Activated effector memory CD4-positive, alpha-beta T cell treated with Interleukin-2 at 50 U/mL for 16 hours (primary cell): ENCODE measurements at regions not wholly inside any gene's neighbourhood (a gene's known extent, or its start where the extent isn't known, plus 50 kb on each side); places are given as distances from the start of the nearest gene placed in this dataset.
"Not testable (repeated sequence)": the region's sequence is repeated elsewhere in the genome, so short reads cannot be mapped to it uniquely, and the experiment has no call there.

Experiments used
- DNase-seq: peaks from one replicate; pipeline ENCODE4 v3.0.0-alpha.2; 2020

DNA sequence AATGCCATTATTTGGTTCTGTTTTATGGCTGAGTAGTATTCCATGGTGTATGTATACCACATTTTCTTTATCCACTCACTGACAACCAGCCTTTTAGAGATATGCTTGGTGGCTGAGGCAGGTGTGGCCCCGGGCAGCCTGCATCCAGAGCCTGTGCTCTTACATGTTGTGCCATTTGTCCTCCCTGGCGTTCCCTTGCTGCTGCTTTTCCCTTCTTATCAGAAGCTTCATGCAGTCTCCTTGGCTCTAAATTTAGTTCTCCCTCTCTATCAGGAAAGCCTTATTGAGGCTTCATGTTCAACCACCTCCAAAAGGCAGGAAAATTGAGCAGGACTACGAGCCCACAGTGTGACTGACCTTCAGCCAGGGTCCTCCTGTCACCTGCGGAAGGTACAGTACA is 131.7 kb upstream of the ITGA6 start:
- DNase-seq = no peak

DNA sequence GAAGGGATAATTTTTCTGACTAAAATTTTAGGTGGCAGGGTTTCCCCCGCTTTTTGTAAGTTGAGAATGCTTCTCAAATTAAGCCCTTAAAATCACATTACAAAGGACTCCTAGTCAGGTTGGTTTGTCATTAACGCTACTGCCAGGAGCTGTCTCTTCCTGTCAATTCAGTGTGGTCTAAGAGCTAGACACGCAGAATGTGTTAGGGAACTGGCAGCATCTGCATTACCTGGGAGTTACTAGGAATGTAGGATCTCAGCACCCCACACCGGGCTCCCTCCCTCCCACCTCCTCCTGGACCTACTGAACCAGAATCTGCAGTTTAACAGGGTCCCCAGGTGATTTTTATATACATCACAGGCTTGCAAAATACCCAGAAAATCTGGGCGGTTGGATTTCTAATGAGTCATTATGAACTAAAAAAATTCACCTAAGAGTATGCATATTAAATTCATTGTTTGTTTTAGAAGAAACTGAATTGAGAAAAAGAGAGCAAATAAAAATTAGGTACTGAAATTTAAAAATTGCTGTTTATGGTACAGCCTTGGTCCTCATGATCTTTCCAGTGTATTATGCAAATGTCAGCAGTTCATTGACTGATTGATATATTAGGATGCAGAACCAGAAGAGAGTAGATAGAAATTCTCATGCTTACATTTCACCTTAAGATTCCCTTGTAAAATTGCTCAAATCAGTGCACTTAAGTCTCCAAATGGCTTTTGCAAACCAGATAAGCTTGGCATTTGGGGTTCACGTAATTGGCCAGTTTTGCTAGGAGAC is 130.9 kb upstream of the ITGA6 start:
- no peak for DNase-seq

DNA sequence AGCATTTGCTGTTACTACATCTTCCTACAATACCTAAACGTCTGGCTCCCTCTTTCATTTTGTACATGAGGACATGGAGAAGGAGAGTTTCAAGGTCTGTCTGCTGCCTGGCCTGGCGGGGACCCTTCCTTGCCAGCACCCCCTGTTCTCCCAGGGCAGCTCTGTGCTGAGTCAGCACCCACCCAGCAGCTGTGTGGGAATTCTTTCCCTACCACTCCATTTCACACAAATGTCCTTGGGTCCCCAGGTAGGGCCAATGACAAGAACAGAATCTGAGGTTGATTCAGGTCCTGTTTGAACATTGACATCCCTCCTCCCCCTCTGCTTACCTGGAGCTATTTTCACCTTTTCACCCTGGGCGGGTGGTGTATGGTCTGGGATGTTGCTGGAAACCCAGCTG is 129.9 kb upstream of the ITGA6 start:
- no peak for DNase-seq

DNA sequence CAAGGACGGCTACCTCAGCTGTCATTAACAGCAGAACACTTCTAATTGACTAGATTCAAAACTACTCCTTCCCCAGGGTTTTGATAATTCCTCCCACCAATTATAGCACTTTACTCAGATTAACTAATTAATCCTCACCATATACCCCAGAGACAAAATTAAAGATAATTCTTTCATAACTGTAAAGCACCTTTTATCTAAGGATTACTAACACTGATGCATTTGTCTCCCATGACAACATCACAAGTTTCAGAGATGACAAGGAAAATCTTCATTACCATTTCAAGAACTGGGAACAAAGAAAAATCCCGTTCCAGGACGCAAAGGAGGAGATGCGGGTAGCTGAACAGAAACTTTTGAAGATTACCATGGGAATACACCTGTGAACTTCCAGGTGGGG is 129.4 kb upstream of the ITGA6 start:
- DNase-seq = no peak

DNA sequence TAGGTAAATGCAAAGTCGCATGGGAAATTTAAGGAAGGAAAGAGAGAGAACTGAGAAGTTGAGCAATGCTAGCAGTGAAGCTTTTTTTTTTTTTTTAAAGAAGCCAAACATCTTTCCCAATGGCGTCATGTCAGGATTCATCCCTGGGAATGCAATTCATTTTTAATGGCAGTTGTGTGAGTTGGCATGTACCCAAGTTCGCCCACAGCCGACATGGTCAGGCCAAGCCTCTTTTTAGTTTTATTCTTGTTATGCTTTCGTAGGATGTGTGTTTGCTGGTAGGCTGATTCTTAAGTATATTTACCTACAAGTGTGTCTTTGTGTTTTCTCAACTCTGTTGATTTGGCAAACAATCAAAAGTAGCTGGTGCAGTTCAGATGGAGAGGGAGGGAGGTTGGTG is 127.6 kb upstream of the ITGA6 start:
- DNase-seq = no peak

DNA sequence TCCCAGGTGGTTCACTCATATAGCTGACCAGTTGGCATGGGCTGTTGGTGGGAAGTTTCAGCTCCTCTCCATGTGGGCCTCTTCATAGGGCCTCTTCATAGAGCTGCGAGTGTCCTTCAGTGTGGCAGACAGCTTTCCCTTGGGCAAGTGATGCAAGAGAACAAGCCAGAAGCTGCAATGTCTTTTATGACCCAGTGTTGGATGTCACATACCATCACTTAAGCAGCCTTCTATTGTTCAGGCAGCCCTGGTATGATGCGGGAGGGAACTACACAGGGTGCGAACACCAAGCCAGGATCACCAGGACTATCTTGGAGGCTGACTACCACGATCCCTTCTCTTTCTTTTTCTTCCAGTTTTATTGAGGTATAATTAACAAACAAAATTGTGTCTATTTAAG is 126.5 kb upstream of the ITGA6 start:
- no peak for DNase-seq

DNA sequence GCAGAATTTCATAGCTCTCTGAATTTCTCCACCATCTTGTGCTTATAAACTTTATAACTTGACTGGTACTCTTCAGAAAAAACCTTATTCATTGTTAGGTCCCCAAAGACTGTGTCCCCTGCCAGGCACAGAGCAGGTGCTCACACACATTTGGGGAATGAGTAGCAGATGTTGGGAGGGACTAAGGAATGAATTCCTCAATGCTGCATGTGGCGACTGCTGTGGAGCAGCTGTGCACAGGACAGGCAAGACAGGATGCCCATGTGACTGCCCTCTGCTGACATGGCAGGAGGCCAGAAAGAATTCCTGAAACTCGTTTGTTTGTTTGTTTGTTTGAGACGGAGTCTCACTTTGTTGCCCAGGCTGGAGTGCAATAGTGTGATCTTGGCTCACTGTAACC is 122.3 kb upstream of the ITGA6 start:
- DNase-seq = no peak

DNA sequence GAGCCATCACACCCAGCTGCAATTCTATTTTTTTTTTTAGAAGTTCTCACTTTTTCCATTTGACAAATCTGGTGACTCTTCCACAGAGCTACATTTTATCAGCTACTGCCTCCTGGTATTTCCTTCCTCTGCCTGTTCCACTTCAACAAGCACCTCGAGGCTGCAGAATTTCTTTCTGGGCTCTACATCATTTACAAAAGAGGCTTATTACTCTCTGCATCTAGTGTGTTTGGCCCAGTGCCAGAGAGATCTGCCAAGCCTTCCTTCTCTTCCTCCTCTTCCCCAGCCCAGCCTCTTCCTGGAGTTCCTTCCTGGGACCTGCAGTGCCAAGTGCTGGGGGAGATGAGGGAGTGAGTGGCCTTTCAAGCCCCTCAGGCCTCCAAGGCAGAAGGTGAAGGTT is 119.6 kb upstream of the ITGA6 start:
- no peak for DNase-seq

DNA sequence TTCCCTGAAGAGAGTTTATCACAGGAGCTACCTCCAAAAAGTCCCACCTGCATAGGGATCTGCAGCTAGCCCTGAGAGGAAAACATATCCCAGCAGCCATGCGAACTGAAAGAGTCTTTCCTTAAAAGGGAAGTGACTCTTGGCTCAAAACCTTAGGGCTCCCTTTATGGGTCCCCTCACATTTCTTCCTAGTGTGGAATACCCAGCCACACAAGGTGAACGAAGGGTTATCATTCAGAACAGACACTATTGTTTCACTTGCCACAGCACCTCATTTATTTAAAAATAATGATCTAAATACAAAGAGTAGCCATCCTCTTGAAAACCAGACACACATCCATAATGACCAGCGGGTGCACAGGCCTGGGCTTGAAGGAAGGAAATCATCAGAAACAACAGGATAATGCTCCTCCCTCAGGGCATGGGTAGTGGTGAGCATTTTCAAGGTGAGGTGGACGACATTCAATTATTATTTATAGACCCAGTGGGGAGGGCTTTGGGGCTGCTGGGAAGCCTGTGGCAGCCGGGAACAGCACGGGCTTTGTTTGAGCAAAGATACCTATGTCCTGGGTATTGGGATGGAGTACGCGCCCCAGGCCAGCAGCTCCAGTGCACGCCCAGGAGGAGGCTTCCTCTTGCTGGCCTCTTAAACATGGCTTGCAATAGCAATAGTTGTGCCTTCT is 119.0 kb upstream of the ITGA6 start:
- no peak for DNase-seq

DNA sequence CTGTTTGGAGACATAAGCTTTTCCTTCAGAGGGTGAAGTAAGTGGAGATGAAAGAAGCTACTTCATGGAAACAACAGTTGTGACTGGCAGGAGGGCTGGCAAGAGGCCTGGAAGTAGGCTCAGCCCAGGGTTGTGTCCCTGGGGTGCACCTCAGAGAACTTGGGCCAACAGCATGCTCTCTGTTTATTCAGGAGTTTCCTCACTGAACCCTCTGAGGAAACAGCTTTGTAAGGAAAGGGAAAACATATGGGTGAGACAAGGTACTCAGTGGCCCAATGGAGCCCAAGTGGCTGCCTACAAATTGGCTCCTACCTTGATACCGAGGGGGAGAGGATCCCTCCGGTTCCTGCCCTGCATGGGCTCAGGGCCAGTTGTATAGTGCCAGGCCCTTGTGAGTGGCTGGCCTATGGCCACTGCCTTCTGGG is 115.5 kb upstream of the ITGA6 start:
- no peak for DNase-seq

DNA sequence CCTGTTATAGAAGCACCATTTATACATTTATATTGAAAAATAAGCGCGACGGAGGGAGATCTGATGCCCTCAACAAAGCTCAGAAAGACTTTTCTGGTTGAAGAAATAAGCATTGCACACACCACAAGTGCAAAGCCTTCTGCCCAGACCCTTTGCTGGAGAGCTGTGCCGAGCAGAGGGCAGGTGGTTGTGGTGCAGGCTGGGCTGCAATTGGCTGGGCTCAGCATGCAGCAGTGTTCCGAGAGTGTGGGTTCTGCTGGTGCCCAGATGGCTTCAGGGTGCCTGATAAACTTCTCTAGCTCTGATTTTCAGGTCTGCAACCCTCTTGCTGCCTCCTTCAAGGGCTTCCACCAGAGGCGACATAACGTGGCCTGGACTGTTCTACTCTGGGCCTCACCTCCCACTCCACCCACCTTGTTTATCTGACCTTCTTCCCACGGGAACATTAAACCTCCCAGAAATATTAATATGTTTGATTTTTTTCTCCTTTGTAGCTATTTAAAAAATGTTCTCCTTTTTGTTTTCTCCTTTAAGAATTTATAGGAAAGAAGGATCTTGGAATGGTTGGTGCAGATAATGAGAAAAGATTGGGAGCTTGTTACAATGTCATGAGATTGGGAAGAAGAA is 113.6 kb upstream of the ITGA6 start:
- no peak for DNase-seq

DNA sequence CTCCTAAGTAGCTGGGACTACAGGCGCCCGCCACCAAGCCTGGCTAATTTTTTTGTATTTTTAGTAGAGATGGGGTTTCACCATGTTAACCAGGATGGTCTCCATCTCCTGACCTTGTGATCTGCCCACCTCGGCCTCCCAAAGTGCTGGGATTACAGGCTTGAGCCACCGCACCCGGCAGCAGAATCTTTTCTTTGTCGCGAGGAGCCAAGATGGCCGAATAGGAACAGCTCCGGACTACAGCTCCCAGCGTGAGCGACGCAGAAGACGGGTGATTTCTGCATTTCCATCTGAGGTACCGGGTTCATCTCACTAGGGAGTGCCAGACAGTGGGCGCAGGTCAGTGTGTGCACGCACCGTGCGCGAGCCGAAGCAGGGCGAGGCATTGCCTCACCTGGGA is 112.3 kb upstream of the ITGA6 start:
- not testable (repeated sequence) for DNase-seq

DNA sequence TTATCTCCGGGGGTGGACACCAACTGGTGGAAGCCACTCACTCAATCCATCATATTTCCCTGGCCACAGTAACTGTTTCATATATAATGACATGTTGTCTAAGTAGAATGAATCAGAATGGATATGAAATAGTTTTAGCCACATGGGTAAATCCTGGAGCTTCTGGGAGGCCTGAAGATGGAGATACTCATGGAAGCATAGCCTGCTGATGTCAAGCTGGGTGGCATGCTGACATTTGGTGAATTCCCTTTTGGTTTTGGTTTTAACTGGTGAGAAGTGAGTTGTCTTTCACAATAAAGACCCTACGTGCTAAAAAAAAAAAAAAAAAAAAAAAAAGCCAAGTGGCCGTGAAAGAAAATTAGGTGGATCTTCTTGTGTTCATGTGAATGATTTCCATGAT is 105.3 kb upstream of the ITGA6 start:
- DNase-seq = no peak

DNA sequence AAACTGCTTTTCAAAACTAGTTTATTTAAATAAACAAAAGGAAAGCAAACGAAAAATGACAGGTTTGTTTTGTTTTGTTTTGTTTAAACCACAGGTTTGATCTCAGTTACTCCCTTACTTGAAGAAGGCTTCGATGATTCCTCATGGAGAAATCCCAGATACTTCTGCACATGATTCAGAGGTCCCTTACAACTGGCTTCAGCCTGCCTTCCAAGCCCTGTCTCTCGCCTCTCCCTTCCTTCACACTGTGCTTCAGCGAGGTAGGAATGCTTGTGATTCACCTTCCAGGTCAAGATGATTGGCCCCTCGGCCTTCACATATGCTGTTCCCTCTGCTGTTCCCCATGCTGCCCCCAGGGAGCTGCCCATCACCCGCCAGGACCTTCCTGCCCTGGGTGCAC is 104.1 kb upstream of the ITGA6 start:
- no peak for DNase-seq

DNA sequence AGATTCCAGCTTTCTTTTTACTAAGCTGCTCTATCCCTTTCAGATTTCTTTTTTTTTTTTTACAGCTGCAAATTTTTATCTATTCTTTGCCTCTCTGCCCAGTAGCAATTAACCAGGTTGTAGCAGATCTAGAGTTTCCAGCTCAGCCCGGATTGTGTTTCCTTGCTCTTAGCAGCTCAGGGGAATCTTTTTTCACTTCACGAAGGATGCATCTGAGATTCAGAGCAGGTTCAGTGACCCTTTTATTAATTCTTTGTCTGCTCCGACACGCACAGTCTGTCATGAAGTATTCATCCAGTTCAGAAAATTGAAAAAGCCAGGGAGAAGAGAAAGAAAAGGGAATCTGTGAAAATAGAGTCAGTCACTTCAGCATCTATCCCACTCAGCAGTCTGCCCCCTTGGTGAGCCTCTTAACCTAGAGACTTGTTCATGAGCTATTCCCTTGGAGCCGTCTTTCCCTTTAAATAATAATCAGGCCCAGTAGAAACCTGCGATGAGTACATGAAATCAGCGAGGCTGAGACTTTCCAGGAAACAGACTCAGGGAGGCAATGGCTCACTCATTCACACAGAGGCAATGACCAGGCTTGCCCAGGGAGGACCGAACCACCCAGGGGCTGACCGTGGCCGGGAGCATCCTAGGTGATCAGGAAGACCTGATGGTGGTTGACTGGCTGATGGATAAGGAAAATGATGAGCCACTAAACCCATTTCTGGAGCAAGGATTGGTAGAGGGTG is 103.4 kb upstream of the ITGA6 start:
- no peak for DNase-seq

DNA sequence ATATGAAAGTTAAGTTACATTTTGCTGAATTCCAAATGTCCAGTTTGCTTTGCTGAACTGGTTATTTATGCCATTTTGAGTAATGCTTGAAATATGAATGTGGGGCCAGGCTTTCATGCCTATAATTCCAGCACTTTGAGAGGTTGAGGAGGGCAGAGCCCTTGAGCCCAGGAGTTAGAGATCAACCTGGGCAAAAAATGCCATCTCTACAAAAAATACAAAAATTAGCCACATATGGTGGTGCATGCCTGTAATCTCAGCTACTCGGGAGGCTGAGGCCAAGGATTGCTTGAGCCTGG is 101.2 kb upstream of the ITGA6 start:
- no peak for DNase-seq

DNA sequence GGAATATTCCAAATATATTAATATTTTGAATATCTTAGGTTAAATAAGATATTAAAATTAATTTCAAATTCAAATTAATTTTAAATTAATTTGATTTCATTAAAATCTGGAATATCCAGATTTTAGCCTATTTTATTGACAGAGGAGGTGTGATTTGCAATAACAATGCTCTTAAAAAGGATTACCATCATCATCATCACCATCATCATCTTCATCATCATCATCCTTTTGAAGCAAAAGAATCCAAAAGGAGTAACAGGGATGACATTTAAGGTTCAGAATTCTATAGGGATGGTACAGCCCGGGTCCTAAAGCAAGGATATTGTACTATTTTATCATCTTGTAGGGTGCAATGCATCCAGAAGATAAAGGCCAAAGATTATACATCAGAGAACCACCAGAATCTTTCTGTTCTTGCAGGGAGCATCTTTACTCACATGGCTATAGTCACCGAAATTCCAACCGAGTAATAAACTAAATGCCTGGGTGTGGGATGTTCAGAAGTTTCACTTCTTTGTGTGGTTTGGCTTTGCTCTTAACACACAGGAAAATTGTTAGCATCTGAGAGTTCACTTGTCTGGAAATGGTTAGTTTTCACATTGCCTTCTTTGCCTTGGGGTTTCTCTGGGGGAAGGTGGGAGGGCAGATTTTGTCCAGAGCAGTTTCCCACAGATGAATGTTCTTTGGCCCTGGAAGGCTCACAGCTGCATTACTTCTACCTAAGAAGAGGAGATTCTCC is 99.1 kb upstream of the ITGA6 start:
- DNase-seq = no peak

DNA sequence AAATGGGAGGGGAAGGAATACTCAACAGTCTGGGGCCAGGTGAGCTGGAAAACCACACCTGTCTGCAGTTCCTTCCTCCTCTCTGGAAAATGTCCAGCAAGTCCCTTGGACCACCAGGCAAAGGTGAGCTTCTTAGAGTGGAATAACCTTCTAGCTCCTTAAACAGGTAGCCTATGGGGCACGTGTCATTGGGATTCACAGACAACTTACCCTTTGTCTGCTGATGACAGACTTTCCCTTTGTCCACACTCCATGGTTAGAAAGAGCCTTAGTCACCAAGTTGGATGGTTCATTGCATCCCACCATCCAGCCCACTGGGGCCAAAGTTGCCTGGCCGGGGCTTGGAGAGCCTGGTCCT is 98.0 kb upstream of the ITGA6 start:
- no peak for DNase-seq

DNA sequence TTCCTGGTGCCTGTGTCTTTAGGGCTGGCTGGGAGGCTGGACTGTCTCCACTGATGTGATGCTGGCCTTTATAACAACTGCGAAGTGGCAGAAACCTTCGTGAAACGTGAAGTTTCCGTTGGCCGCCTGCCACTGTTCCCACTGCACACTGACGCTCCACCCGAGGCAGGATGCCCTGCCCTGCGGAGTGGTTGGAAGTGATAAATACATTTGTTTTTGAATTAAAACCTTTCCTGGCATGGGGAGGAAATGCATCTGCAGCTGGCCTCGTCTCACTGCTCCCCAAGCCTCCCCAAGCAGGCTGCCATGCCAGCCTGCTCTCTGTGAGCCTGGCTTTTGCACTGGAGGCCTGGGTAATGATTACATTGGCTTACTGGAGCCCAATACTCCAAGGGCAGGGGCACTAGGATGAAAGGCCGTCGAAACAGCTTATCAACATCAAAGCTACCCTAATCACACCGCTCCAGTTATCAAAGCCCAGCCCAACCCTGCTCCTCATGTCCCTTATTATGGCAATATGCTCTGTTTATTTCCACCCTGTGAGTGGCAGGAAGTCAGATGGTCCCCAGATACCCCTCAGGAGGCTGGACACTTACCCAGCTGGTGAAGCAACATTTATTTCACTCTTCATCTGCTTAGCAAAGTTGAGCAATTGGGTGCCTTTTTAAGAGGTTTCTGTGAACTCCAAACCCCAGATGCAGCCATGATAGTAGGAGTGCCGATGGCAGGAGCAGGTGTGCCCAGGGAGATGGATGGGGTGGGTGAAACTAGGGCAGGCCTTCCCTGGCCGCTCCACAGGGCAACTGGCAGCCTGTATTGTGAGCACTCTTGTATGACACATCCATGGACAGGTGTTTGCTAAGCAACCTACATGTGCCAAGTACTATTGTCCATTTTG is 97.4 kb upstream of the ITGA6 start:
- DNase-seq = no peak

DNA sequence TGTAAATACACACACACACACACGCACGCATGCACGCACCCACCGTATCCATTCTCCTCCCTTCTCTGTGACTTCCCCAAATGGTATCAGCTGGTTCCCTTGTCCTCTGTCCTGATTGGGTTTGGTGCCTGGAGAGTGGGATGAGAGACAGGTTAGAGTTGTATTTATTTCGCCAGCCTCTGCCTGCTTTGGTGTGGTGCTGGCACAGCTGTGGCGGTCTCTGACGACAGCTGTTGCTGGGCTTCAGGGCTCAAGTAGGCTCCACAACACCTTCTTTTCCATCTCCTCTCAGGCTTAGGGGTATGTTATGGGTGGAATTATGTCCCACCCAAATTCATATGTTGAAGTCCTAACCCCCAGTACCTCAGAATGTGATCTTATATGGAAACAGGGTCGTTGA is 94.9 kb upstream of the ITGA6 start:
- DNase-seq = no peak

DNA sequence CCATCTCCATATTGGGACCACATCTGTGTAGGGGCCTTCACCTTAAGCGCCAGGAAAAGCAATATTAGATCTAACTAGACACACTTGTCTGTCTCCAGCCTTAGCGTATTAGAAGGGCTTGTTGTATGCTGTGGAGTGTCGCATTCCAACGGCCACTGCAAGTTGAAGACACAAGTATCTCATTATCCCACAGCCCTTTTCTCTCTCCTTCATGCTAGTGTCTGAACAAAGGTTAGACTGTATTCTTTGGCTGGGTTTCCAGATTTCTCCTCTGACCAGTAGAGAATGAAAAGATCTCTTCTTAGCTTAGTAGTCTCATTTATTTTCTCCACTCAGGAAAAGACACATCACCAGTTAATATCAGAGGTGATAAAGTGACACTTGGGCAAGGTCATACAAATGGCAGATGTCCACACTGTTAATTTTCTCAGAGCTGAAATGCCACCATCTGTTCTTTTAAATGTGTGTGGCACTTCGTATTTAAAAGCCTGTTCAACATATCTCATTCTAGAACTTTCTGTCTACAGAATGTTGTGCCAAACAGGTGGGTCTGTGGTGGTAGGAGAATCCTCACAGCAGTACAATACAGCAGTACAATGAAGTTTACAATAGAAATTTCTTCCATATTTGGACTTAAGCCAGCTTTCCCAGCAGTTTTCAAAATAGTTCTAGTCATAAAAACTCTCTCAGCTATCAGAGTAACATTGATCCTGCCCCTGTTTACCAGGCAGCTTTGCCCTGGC is 94.0 kb upstream of the ITGA6 start:
- DNase-seq = no peak

DNA sequence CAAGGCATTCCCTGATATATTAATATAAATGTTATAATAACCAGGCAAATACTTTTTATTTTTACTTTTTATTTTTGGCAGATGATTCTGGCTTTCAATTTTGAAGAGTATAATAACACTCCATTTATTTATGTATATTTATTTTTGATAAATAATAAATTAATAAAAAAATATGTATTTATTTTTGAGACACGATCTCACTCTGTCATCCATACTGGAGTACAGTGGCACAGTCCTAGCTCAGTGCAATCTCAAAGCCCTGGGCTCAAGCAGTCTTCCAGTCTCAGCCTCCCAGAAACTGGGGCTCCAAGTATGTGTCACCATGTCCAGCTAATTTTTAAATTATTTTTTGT is 93.4 kb upstream of the ITGA6 start:
- no peak for DNase-seq
